HG03045 (cell line): ENCODE measurements at regions not wholly inside any gene's neighbourhood (a gene's known extent, or its start where the extent isn't known, plus 50 kb on each side); places are given as distances from the start of the nearest gene placed in this dataset.

Experiments used
- ATAC-seq: cut with Tn5 transposase; IDR thresholded peaks from one replicate; pipeline ENCODE4 v1.9.1; 2021; ENCODE audit warnings: mild to moderate bottlenecking, moderate library complexity; ENCODE audit not compliant: unreplicated experiment

GRCh38 chr12:59007620-59008019 lies 87.3 kb upstream of the LRIG3 start:
- no peak for ATAC-seq

GRCh38 chr12:59005193-59005955 lies 85.1 kb upstream of the LRIG3 start:
- no peak for ATAC-seq

GRCh38 chr12:59004456-59004855 lies 84.2 kb upstream of the LRIG3 start:
- ATAC-seq, result no peak

- no peak for ATAC-seq
These were observed 75.5 kb upstream of the LRIG3 start for GRCh38 chr12:58995666-58996363.

- ATAC-seq, result no peak
These were observed 68.5 kb upstream of the LRIG3 start for GRCh38 chr12:58988643-58989344.

- no peak for ATAC-seq
These were observed 61.7 kb upstream of the LRIG3 start for GRCh38 chr12:58981961-58982360.

GRCh38 chr12:58980768-58981167 lies 60.5 kb upstream of the LRIG3 start:
- no peak for ATAC-seq

GRCh38 chr12:58978717-58979116 lies 58.4 kb upstream of the LRIG3 start:
- ATAC-seq, result no peak

GRCh38 chr12:58977476-58977875 lies 57.2 kb upstream of the LRIG3 start:
- no peak for ATAC-seq

- ATAC-seq, result no peak
These were observed 55.8 kb upstream of the LRIG3 start for GRCh38 chr12:58976146-58976545.
